ENCODE measurements at regions not wholly inside any gene's neighbourhood (a gene's known extent, or its start where the extent isn't known, plus 50 kb on each side); places are given as distances from the start of the nearest gene placed in this dataset.
A peak's percentile ranks its signal among the peaks of the same experiment; 100 is the strongest.

DNA sequence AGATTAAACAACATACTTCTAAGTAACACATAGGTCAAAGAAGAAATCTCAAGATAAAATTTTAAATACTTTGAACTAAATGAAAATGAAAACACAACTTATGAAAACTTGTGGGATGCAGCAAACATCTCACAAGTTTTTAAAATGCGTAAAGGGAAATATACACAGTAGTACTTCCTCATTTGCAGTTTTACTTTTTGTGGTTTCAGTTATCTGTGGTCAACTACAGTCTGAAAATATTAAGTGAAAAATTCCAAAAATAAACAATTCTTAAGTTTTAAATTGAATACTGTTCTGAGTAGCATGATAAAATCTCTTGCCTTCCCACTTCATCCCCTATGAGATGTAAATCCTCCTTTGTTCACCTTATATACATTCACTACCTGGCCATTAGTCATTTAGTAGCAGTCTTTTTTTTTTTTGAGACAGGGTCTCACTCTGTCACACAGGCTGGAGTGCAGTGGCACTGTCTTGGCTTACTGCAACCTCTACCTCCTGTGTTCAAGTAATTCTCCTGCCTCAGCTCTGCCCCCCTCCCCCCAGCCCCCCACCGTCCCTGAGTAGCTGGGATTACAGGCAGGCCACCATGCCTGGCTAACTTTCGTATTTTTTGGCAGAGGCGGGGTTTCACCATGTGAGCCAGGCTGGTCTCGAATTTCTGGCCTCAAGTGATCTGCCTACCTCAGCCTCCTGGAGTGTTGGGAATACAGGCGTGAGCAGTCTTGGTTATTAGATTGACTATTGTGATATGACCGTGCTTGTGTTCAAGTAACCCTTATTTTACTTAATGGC lies 154.6 kb upstream of the AHI1 start:
- H3K27me3 ChIP-seq (replicated peaks in 1 of 4; ENCODE audit: control extremely low read depth in 1 of 4, control insufficient read depth in 3 of 4, insufficient read depth in 4 of 4, low read length in 3 of 4), result no peaks in the 10 kb centered on the region
- 47% methylated on average over 3 of the region's 7 CpGs for WGBS (ENCODE audit: insufficient coverage)
- H3K9me3 Mint-ChIP-seq (ENCODE audit: insufficient read depth), result peaks cover 19% of the 10 kb centered on the region
- intact Hi-C loops (cut with micrococcal nuclease), result loop anchor here (1.0 to 5.0 kb wide), 2 partner anchors 155 to 199 kb away; partner anchors contain the start of genes AHI1 and PDE7B
- ChIA-PET CTCF (no interaction called here), POLR2A (interaction anchor here (0.6 kb wide), 1 partner anchor 638 kb away, joined by 3 read pairs; no protein-coding TSS in a partner anchor)
- no peaks in the 10 kb centered on the region for H3K79me2 ChIP-seq (ENCODE audit: control insufficient read depth, insufficient read depth, low read length)
- peak overlapping the region; percentile 52 for H3K4me3 Mint-ChIP-seq
- peaks cover 25% of the 10 kb centered on the region for H3K4me1 Mint-ChIP-seq
- ATAC-seq (ENCODE audit: low read depth), result peak; percentile 81
- TF ChIP-seq, protein P1, sequence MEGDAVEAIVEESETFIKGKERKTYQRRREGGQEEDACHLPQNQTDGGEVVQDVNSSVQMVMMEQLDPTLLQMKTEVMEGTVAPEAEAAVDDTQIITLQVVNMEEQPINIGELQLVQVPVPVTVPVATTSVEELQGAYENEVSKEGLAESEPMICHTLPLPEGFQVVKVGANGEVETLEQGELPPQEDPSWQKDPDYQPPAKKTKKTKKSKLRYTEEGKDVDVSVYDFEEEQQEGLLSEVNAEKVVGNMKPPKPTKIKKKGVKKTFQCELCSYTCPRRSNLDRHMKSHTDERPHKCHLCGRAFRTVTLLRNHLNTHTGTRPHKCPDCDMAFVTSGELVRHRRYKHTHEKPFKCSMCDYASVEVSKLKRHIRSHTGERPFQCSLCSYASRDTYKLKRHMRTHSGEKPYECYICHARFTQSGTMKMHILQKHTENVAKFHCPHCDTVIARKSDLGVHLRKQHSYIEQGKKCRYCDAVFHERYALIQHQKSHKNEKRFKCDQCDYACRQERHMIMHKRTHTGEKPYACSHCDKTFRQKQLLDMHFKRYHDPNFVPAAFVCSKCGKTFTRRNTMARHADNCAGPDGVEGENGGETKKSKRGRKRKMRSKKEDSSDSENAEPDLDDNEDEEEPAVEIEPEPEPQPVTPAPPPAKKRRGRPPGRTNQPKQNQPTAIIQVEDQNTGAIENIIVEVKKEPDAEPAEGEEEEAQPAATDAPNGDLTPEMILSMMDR (IDR thresholded peaks at IDR 0.05), result no peak
- no peak for TF ChIP-seq EZH2 (IDR thresholded peaks at IDR 0.05; ENCODE audit: borderline replicate concordance, insufficient read depth, low read depth, low read length, poor library complexity, severe bottlenecking)
- no peaks in the 10 kb centered on the region for H4K20me1 ChIP-seq (ENCODE audit: control insufficient read depth, insufficient read depth, low read length, poor library complexity, severe bottlenecking)
- no peaks in the 10 kb centered on the region for H3K36me3 ChIP-seq (replicated peaks in 1 of 2; ENCODE audit: control extremely low read depth in 1 of 2, control insufficient read depth in 1 of 2, extremely low read depth in 1 of 2, insufficient read depth in 2 of 2, low read length in 1 of 2)
- peak overlapping the region; percentile 12 for H3K9ac ChIP-seq (ENCODE audit: low read length)
- H3K27ac ChIP-seq (ENCODE audit: low read length in 2 of 2), result peak overlapping the region in 1 of 2 donors; percentile 65
- H2AFZ ChIP-seq (ENCODE audit: insufficient read depth, low read depth, low read length, poor library complexity, severe bottlenecking), result peak overlapping the region; percentile 34
- H3K9me3 ChIP-seq (ENCODE audit: control extremely low read depth in 1 of 3, control insufficient read depth in 2 of 3, insufficient read depth in 1 of 3, low read length in 2 of 3), result peaks cover 0 to 12% (median 1%) of the 10 kb centered on the region in 3 donors
- peaks cover 12 to 18% of the 10 kb centered on the region in 2 donors for H3K4me1 ChIP-seq (ENCODE audit: control insufficient read depth in 2 of 2, insufficient read depth in 2 of 2, low read length in 2 of 2)
- H3K27ac Mint-ChIP-seq, result peak overlapping the region; percentile 89
- peak; percentile 37 for DNase-seq
- H3K4me3 ChIP-seq (ENCODE audit: control extremely low read depth in 1 of 5, extremely low read depth in 1 of 5, insufficient read depth in 1 of 5, low read depth in 2 of 5, low read length in 4 of 5), result peak overlapping the region in 3 of 5 experiments; percentile 13 to 49 (median 15)
- H3K4me2 ChIP-seq (replicated peaks; ENCODE audit: low read depth, low read length, poor library complexity, severe bottlenecking), result peak overlapping the region; percentile 65
- no peaks in the 10 kb centered on the region for H3K27me3 Mint-ChIP-seq

DNA sequence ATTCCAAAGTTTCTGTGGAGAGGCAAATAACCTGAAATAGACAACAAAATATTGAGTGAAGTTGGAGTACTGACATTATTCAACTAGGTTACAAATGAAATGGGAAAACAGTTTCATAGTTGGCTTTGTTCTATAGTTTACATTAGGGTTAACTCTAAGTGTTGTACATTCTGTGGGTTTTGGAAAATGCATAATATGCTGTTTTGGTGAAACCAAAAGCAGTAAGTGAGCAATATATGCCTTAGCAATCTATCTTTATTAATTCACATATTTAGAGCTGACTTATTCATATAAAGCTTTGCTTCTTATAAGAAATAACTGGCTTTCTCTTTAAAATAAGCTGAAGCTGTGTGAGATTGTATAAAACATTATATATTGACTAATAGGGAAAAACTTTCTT lies 157.5 kb upstream of the AHI1 start:
- H3K27me3 ChIP-seq (replicated peaks in 1 of 4; ENCODE audit: control extremely low read depth in 1 of 4, control insufficient read depth in 3 of 4, insufficient read depth in 4 of 4, low read length in 3 of 4), result no peaks in the 10 kb centered on the region
- DNase-seq, result no peak
- H3K79me2 ChIP-seq (ENCODE audit: control insufficient read depth, insufficient read depth, low read length), result no peaks in the 10 kb centered on the region
- peaks cover 12 to 25% of the 10 kb centered on the region in 2 donors for H3K4me1 ChIP-seq (ENCODE audit: control insufficient read depth in 2 of 2, insufficient read depth in 2 of 2, low read length in 2 of 2)
- no peak for TF ChIP-seq EZH2 (IDR thresholded peaks at IDR 0.05; ENCODE audit: borderline replicate concordance, insufficient read depth, low read depth, low read length, poor library complexity, severe bottlenecking)
- CTCF ChIA-PET, result no interaction called here
- Mint-ChIP-seq H3K27me3 (no peaks in the 10 kb centered on the region), H3K4me1 (peaks cover 38% of the 10 kb centered on the region), H3K4me3 (no peak overlapping the region), H3K27ac (no peak overlapping the region), H3K9me3 (ENCODE audit: insufficient read depth) (peaks cover 11% of the 10 kb centered on the region)
- no peak for ATAC-seq (ENCODE audit: low read depth)
- peaks cover 0 to 5% (median 1%) of the 10 kb centered on the region in 3 donors for H3K9me3 ChIP-seq (ENCODE audit: control extremely low read depth in 1 of 3, control insufficient read depth in 2 of 3, insufficient read depth in 1 of 3, low read length in 2 of 3)
- no peak overlapping the region for H3K27ac ChIP-seq (ENCODE audit: low read length in 2 of 2)
- POLR2A ChIA-PET, result no interaction called here
- intact Hi-C loops (cut with micrococcal nuclease), result no loop called here
- no peak overlapping the region for H3K4me2 ChIP-seq (replicated peaks; ENCODE audit: low read depth, low read length, poor library complexity, severe bottlenecking)
- no peaks in the 10 kb centered on the region for H4K20me1 ChIP-seq (ENCODE audit: control insufficient read depth, insufficient read depth, low read length, poor library complexity, severe bottlenecking)
- no peak overlapping the region for H3K4me3 ChIP-seq (ENCODE audit: control extremely low read depth in 1 of 5, extremely low read depth in 1 of 5, insufficient read depth in 1 of 5, low read depth in 2 of 5, low read length in 4 of 5)
- H2AFZ ChIP-seq (ENCODE audit: insufficient read depth, low read depth, low read length, poor library complexity, severe bottlenecking), result no peak overlapping the region
- H3K36me3 ChIP-seq (replicated peaks in 1 of 2; ENCODE audit: control extremely low read depth in 1 of 2, control insufficient read depth in 1 of 2, extremely low read depth in 1 of 2, insufficient read depth in 2 of 2, low read length in 1 of 2), result no peaks in the 10 kb centered on the region
- no peak overlapping the region for H3K9ac ChIP-seq (ENCODE audit: low read length)

Data from B cell (primary cell).